ENCODE measurements at regions not wholly inside any gene's neighbourhood (a gene's known extent, or its start where the extent isn't known, plus 50 kb on each side); places are given as distances from the start of the nearest gene placed in this dataset.
"Not testable (repeated sequence)": the region's sequence is repeated elsewhere in the genome, so short reads cannot be mapped to it uniquely, and the experiment has no call there.

DNA sequence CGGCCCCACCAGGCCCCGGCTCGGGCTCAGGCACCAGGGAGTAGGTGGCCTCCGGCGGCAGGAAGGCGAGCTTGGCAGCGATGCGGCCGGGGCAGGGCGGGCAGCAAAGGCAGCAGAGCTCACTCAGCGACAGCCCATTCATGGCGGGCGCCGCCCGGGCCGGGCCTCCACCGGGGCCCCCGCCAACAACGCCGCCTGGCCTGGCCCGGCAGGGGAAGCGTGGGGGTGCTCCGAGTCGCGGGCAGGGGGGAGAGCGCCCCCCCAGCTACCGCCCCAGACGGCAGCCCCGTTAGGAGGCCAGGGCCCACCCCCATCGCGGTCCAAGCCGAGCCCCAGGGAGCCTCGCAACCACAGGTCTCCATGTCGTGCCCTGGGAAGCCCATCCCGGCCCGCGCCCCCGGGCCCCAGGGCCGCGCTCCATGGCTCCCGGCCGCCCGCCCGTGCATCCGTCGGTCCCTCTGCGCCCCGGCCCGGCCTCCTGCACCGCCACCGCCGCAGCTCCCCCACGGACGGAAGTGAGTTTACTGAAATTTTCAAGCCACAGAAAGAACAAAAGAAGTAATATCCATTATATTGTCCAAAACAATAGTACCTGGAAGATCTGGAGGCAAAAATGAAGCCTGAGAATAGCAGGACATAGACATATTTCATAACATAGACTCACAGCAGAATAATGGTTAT is 126.6 kb upstream of the VPREB1 start:
- DNase-seq = not testable (repeated sequence)

DNA sequence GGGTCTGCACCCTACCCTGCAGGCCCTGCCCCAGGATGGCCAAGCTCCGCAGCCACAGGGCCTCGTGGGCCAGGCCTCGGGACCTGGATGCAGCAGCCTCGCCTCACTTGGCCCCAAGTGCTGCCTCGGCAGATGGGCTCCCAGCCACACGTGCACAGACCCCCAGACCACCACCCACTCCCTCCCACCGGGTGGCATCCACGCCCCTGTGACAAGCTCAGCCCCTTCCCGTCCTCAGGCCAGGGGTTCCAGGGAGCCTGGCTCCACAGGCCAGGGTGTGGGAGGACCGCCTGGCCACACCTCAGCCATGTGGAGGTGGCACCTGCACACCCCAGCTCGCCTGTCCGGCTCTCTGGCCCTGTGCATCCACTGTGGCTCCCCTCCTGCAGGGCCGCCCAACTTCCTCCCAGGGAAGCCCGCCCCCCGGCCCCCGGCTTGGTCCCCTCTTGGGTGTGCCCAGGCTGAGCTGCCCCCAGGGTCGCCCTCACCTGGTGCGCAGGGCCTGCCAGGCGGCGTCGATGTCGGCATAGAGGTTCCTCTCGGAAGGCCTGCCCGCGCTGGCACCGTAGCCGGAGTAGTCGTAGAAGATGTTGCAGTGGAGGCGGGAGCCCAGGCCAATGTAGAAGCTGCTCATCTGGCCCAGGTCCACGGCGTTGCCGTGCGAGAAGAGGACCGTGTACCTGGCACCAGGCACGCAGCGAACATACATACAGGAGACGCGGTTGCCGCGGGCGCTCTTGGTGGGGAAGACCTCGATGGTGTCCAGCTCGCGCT is 127.4 kb upstream of the VPREB1 start:
- DNase-seq = not testable (repeated sequence)

GRCh38 chr22:22113701-22114100 is 130.9 kb upstream of the VPREB1 start:
- DNase-seq = no peak

GRCh38 chr22:22112533-22113294 is 130.1 kb upstream of the TOP3B start:
- no peak for DNase-seq

DNA sequence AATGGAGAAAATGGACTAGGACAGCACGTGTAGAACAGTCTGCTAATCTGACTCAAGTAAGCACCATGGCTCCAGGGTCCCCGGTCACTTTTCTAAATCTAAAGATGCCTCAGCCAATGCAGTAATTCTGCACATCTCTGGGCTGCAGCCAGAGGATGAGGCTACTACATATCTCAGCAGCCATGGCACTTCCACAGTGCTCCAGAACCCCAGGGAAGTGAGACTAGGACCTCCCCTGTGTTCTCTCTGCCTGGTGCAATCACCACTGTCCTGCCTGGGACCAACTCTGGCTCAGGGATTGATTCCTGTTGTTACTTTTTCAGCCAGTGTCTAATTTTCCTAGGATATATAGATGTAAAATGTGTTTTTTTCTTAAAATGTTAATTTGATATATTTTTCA is 129.4 kb upstream of the TOP3B start:
- DNase-seq = no peak

DNA sequence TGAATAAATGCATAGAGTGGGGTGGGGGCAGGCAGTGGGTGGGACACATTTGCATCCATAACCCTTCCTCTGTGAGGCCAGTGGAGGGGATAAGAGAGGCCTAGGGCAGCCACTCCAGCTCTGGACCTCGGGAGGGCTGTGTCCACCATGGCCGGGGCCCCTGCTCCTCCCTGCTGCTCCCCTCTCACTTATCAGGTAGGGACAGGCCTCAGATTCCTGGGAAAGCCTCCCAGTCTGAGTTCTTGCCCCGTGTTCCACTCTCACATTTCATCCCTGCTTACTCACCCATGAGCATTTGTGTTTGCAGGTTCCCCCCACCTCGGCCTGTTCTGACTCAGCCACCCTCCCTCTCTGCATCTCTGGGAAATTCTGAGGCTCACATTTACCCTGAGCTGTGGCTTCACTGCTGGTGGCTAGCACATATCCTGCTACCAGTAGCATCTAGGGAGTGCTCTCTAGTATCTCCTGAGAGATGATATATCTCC is 128.7 kb upstream of the TOP3B start:
- DNase-seq = no peak

- DNase-seq = no peak
These were observed 128.1 kb upstream of the TOP3B start for GRCh38 chr22:22110548-22111266.

DNA sequence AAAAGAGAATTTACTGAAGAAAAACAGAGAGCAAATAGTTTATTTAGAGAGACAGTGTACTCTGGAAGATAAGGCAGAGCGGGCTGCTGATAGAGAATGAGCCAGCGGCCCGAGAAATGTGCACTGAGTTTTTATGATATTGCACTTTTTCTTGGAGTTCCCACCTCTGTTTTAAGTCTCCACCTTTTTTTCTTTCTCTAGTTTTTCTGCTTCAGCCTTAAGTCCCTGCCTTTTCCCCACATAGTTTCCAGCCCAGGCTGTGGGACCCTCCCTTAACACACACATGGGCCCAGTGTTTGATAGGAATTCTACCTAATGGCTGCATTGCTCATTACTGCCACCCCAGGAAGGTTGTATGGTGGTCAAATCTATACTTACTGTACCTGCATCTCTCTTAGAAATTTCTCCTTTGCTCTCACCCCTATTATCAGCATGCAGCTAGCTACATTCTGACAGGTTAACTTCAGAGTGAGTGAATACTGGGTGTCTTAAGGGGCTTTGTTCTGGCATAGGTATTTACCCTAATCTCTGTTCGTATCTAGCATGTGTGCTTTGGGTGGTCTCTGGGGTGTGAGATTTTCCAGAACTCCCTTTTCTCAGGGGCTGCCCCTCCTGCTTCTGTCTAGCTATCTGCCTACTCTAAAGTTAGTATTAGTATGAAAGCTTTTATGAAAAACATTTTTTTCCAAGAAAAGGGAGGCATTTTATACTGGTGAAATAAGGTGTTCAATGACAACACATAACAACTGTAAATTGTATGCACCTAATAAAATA is 127.3 kb upstream of the TOP3B start:
- DNase-seq = no peak

GRCh38 chr22:22106855-22107254 is 124.3 kb upstream of the TOP3B start:
- no peak for DNase-seq

DNA sequence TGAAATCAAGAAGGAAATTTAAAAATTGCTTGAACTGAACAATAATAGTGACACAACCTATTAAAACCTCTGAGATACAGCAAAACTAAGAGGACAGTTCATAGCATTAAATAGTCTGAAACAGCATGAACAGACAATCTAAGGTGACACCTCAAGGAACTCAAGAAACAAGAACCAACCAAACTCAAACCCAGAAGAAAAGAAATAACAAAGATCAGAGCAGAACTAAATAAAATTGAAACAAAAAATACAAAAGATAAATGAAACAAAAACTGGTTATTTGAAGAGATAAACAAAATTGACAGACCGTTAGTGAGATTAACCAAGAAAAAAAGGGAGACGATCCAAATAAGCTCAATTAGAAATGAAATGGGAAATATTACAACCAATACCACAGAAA is 122.8 kb upstream of the TOP3B start:
- no peak for DNase-seq

DNA sequence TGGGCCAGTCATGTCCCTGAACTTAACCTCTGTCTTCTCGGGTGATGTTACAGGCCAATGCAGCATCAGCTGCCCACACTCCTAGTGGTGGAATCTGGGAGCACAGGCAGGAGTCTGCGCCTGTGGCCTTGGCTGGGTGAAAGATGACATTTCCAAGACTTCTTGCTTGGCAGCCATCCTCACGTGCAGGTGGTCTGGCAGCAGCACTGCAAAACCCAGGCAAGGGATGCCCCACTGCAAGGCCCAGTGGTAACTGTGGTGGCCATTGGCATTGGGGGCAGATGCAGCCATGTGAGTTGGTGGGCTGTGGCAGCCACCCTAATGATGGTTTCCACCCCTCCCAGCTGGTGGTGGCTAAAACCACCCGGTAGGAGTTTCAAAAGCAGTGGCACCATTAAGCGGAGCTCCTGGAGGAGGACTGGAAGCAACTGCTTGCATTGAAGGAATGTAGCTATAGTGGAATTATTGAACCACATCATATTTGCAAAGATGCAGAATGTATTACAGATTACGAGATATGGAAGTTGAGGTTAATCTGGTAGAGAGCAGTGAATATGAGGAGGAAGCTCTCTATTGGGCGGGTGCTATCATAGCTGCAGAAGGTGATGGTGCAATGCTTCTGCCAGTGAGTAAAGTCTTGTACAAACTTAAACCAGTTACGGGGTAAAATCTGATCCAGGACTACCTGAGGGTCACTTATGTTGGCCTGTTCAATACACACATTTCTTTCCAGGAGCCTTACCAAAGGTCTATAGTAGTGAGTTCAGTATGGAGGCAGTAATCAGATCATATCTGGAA is 120.7 kb upstream of the TOP3B start:
- no peak for DNase-seq

DNA sequence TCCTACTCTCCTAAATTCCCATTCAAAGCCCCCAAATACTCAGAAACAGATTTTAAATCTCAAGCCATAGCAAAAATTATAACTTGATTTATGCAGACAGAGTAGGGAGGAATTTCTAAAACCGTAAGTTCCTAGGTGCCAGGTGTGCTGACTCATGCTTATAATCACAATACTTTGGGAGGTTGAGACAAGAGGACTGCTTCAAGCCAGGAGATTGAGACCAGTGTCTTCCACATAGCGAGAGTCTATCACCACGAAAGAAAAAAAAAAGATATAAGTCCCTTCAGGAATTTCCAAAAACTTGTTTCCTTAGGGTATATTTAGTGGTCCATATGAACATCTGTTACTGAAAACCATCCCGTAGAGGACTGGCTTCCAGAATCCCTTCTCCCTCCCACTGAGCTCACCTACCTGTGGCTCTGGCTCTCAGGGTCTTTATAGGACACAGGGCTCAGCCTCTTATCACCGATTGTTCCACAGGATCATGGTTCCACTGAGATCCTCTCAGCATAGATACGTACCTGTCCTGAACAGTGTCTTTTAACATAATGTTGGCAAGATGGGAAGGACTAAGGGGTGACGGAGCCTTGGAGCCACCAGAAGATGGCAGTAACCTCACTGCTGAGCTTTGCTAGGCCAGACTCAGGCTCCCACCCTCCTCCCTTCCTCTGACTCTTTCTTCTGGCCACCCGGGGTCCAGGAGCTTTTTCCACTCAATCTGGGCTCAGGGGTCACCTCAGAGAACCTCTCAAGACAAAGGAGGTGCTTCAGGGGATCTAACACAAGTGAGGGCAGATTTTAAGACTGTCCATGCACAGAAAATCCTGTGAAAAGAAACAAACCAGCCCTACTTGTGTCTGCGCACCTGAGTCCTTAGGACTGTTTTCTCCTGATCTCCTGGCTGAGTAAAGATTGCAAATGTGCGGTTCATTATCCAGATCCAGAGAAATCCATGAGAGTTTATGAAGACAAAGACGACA is 117.5 kb upstream of the TOP3B start:
- no peak for DNase-seq

DNA sequence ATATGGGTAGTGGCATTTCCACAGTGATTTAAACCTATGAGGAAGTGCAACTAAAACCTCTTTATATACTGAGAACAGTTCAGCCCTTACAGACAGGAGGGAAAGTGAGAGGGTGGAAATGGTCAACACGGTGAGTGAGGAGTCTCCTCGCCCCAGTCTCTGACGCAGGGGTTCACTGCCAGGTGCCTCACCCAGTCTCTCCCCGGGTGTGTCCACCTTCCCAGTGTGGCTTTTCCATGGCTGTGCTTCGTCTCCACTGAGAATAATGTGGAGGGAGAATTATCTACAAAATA is 116.6 kb upstream of the TOP3B start:
- no peak for DNase-seq

DNA sequence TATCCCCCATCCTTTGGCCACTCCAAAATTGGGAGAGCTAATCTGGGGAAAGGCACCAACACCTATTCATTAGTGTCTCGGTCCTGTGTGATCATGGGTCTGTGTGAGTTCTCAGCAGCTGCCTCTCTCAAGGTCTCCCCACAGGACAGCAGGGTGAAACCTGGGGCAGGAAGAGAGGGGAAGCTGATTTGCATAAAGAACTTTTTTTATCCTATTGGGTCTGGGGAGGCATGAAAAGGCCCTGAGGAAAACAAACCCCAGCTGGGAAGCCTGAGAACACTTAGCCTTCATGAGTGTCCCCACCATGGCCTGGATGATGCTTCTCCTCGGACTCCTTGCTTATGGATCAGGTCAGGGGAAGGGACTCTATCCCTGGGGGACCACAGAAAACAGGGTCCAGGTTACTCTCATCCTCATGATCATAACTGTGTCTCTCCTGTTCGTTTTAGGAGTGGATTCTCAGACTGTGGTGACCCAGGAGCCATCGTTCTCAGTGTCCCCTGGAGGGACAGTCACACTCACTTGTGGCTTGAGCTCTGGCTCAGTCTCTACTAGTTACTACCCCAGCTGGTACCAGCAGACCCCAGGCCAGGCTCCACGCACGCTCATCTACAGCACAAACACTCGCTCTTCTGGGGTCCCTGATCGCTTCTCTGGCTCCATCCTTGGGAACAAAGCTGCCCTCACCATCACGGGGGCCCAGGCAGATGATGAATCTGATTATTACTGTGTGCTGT is 116.0 kb upstream of the TOP3B start:
- DNase-seq = no peak

- no peak for DNase-seq
These were observed 115.2 kb upstream of the TOP3B start for GRCh38 chr22:22097727-22098228.

DNA sequence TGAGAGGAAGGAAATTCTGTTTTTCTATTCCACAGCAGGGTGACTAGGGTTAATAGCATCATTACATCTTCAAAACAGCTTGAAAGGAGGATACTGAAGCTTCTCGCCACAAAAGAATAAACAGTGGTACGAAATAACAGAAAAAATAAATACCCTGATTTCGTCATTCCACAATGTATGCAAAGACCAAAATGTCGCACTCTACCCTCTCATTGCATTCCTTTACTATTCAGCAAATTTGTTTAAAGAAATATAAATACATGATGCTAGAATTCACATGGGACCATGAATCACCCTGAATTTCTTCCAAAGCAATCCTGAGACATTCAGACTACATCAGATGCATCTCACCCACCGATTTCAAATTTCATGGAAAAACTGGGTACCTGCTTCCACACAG is 112.3 kb upstream of the TOP3B start:
- no peak for DNase-seq

GRCh38 chr22:22094514-22094913 is 111.9 kb upstream of the TOP3B start:
- DNase-seq = no peak

GRCh38 chr22:22093743-22094142 is 111.2 kb upstream of the TOP3B start:
- DNase-seq = no peak

DNA sequence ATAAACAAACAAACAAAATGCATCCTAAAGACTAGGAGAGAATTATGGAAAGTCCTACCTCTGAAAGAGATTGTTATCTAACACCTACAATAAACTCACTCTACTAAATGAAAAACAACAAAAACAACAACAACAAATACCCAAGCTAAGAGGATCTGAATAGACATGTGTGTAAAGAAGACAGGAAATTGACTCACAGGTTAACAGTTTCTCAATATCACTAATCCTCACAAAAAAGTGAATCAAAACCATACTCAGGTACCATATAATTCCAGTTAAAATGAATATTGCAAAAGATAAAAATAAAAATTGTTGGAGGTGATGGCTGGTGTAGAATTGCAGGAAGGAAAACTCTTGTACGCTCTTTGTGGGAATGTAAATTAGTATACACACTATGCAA is 110.4 kb upstream of the TOP3B start:
- no peak for DNase-seq

Data from NCI-H2081 (cell line).